Esophagus (tissue), 2 donors: ENCODE measurements at regions not wholly inside any gene's neighbourhood (a gene's known extent, or its start where the extent isn't known, plus 50 kb on each side); places are given as distances from the start of the nearest gene placed in this dataset.
"Not testable (repeated sequence)": the region's sequence is repeated elsewhere in the genome, so short reads cannot be mapped to it uniquely, and the experiment has no call there.

Experiments used
- H3K27ac ChIP-seq, 2 donors: one replicate each; pipeline ENCODE4 v1.5.1; 2013; ENCODE audit warnings: low read depth in 2 of 2, mild to moderate bottlenecking in 2 of 2, inconsistent platforms in 1 of 2, low read length in 1 of 2, moderate library complexity in 1 of 2
- H3K27me3 ChIP-seq, 2 donors: one replicate each; pipeline ENCODE4 v1.6.1; 2013; ENCODE audit warnings: low read length in 2 of 2, control low read depth in 1 of 2, mild to moderate bottlenecking in 1 of 2; ENCODE audit not compliant: insufficient read depth in 2 of 2, control insufficient read depth in 1 of 2
- H3K36me3 ChIP-seq, 2 donors: one replicate each; pipeline ENCODE4 v1.6.1; 2013; ENCODE audit warnings: low read length in 1 of 2; ENCODE audit not compliant: control insufficient read depth in 2 of 2, insufficient read depth in 2 of 2
- H3K4me1 ChIP-seq, 2 donors: one replicate each; pipeline ENCODE4 v1.6.1; 2013; ENCODE audit warnings: low read length in 1 of 2; ENCODE audit not compliant: control insufficient read depth in 2 of 2, insufficient read depth in 2 of 2
- H3K4me3 ChIP-seq, 2 donors: one replicate each; pipeline ENCODE4 v1.5.1; 2013; ENCODE audit warnings: low read length in 2 of 2, mild to moderate bottlenecking in 2 of 2, low read depth in 1 of 2, moderate library complexity in 1 of 2
- H3K9me3 ChIP-seq, 2 donors: one replicate each; pipeline ENCODE4 v1.6.1; 2013; ENCODE audit warnings: mild to moderate bottlenecking in 2 of 2, low read depth in 1 of 2, low read length in 1 of 2, moderate library complexity in 1 of 2; ENCODE audit not compliant: control insufficient read depth in 2 of 2, insufficient read depth in 1 of 2
- WGBS, 2 donors: extraction: QIAGEN DNeasy Blood & Tissue Kit; methylation state at CpG; one replicate each; pipeline ENCODE4 v1.1.7; 2013; 5-methylcytosine and 5-hydroxymethylcytosine counted together
- donor health status: healthy with polysubstance abuse.
- donor health status: Bipolar disorder and iron deficiency.

GRCh38 chr5:104512063-104512825, 949.7 kb upstream of the NUDT12 start:
- Histone ChIP-seq H3K27me3 (no peaks in the 10 kb centered on the region), H3K36me3 (no peaks in the 10 kb centered on the region), H3K4me3 (no peak overlapping the region), H3K27ac (no peak overlapping the region), H3K9me3 (peaks cover 2 to 3% of the 10 kb centered on the region in 2 donors), H3K4me1 (no peaks in the 10 kb centered on the region)
- WGBS, 2 donors = 57 to 64% methylated on average over 4 of the region's 4 CpGs

GRCh38 chr5:104498281-104498680, 935.7 kb upstream of the NUDT12 start:
- H3K9me3 ChIP-seq = no peaks in the 10 kb centered on the region
- no peaks in the 10 kb centered on the region for H3K36me3 ChIP-seq
- no peak overlapping the region for H3K4me3 ChIP-seq
- no peaks in the 10 kb centered on the region for H3K27me3 ChIP-seq
- no peaks in the 10 kb centered on the region for H3K4me1 ChIP-seq
- H3K27ac ChIP-seq = no peak overlapping the region
- WGBS, 2 donors = 10 to 23% methylated on average over 1 of the region's 1 CpG

GRCh38 chr5:104494083-104494482, 931.5 kb upstream of the NUDT12 start:
- Histone ChIP-seq H3K36me3 (no peaks in the 10 kb centered on the region), H3K9me3 (no peaks in the 10 kb centered on the region), H3K4me1 (no peaks in the 10 kb centered on the region), H3K4me3 (no peak overlapping the region), H3K27me3 (no peaks in the 10 kb centered on the region), H3K27ac (no peak overlapping the region)
- WGBS, 2 donors = 80 to 87% methylated on average over 2 of the region's 2 CpGs

- Histone ChIP-seq H3K27ac (no peak overlapping the region), H3K27me3 (no peaks in the 10 kb centered on the region), H3K9me3 (peaks cover 0 to 4% of the 10 kb centered on the region in 2 donors), H3K4me1 (no peaks in the 10 kb centered on the region), H3K4me3 (no peak overlapping the region), H3K36me3 (no peaks in the 10 kb centered on the region)
- 85 to 87% methylated on average over 3 of the region's 3 CpGs for WGBS, 2 donors
Measured at GRCh38 chr5:104472811-104473210, 910.2 kb upstream of the NUDT12 start.

DNA sequence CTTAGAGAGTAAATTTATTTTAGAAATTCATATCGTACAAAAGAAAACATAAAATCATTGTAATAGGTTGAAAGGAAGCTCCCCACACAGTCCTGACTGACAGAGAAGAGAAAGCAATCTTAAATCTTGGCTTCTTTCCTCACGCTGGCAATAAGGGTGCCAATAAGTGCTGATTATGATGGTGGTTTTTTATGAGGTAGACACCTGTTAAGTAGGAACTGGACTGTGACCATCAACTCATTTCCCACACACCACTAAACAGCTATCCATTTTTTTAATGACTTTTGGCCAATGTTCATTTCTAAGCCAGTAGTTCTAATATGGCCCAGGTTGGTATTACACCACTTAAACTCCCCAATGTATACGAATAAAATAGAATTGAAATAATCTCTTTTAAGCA, 893.5 kb upstream of the NUDT12 start:
- Histone ChIP-seq H3K9me3 (no peaks in the 10 kb centered on the region), H3K4me3 (no peak overlapping the region), H3K4me1 (no peaks in the 10 kb centered on the region), H3K27me3 (no peaks in the 10 kb centered on the region), H3K36me3 (no peaks in the 10 kb centered on the region), H3K27ac (no peak overlapping the region)
- 76 to 83% methylated on average over 3 of the region's 3 CpGs for WGBS, 2 donors

GRCh38 chr5:104452550-104452949, 890.0 kb upstream of the NUDT12 start:
- Histone ChIP-seq H3K4me3 (no peak overlapping the region), H3K4me1 (no peaks in the 10 kb centered on the region), H3K27ac (no peak overlapping the region), H3K27me3 (no peaks in the 10 kb centered on the region), H3K36me3 (no peaks in the 10 kb centered on the region), H3K9me3 (no peaks in the 10 kb centered on the region)
- 71 to 81% methylated on average over 1 of the region's 1 CpG for WGBS, 2 donors

- H3K4me1 ChIP-seq, H3K4me3 ChIP-seq, H3K36me3 ChIP-seq, H3K27me3 ChIP-seq, H3K9me3 ChIP-seq, H3K27ac ChIP-seq: not testable (repeated sequence)
- 92 to 94% methylated on average over 26 to 28 of the region's 28 CpGs for WGBS, 2 donors
Measured at GRCh38 chr5:104451911-104452310, 889.3 kb upstream of the NUDT12 start.

DNA sequence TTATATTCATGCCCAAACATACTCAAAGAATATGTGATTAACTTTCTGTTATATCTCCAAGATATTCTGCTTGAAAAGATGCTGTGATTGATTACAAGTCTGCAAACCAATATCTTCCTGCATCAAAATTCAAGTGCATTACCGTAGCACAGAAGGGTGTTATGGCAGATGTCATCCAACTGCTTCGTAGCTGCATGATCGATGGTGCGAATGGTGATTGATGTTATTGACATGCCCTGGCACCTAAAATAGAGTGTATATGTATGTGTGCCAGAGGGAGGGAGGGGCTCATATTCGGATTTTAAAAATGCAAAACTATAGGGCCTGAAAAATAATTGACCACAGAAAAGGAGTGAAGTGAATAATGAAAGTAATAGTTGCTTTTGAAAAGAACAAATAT, 882.1 kb upstream of the NUDT12 start:
- no peaks in the 10 kb centered on the region for H3K27me3 ChIP-seq
- 79 to 80% methylated on average over 5 of the region's 5 CpGs for WGBS, 2 donors
- no peaks in the 10 kb centered on the region for H3K9me3 ChIP-seq
- no peak overlapping the region for H3K27ac ChIP-seq
- no peaks in the 10 kb centered on the region for H3K36me3 ChIP-seq
- H3K4me1 ChIP-seq = no peaks in the 10 kb centered on the region
- no peak overlapping the region for H3K4me3 ChIP-seq

DNA sequence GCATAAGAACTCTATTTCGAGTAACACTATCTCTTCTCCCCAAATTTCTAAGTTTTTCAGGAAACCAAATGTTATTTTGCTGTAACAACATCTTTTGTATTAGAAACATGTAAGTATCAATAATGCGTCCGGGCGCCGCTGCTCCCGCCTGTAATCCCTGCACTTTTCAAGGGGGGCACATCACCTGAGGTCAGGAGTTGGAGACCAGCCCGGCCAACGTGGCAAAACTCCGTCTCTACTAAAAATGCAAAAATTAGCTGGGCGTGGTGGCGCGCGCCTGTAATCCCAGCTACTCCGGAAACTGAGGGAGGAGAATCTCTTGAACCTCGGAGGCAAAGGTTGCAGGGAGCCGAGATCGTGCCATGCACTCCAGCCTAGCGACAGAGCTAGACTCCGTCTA, 881.1 kb upstream of the NUDT12 start:
- Histone ChIP-seq H3K4me3 (no peak overlapping the region), H3K27ac (no peak overlapping the region), H3K9me3 (no peaks in the 10 kb centered on the region), H3K4me1 (no peaks in the 10 kb centered on the region), H3K27me3 (no peaks in the 10 kb centered on the region), H3K36me3 (no peaks in the 10 kb centered on the region)
- WGBS, 2 donors = 94% methylated on average over 19 of the region's 19 CpGs

GRCh38 chr5:104431981-104432380, 869.4 kb upstream of the NUDT12 start:
- Histone ChIP-seq H3K9me3 (no peaks in the 10 kb centered on the region), H3K4me3 (no peak overlapping the region), H3K4me1 (no peaks in the 10 kb centered on the region), H3K27me3 (no peaks in the 10 kb centered on the region), H3K36me3 (no peaks in the 10 kb centered on the region), H3K27ac (no peak overlapping the region)
- WGBS, 2 donors = 60 to 63% methylated on average over 4 of the region's 4 CpGs
